H7 (cell line): ENCODE measurements at regions not wholly inside any gene's neighbourhood (a gene's known extent, or its start where the extent isn't known, plus 50 kb on each side); places are given as distances from the start of the nearest gene placed in this dataset.

ENCODE experiments used
- DNase-seq: peaks from one replicate; pipeline ENCODE4 v3.0.0; 2012
- H3K27me3 ChIP-seq: 2 replicates; pipeline ENCODE4 v1.6.0; 2011; ENCODE audit warnings: mild to moderate bottlenecking, low read length; ENCODE audit not compliant: control insufficient read depth, insufficient read depth
- H3K36me3 ChIP-seq: replicated peaks from 2 replicates; pipeline ENCODE4 v1.5.1; 2011; ENCODE audit warnings: low read length; ENCODE audit not compliant: control insufficient read depth, insufficient read depth
- H3K4me3 ChIP-seq: 2 replicates; pipeline ENCODE4 v1.5.1; 2011; ENCODE audit warnings: low read depth, mild to moderate bottlenecking, control low read depth, low read length, moderate library complexity; ENCODE audit not compliant: insufficient read depth

DNA sequence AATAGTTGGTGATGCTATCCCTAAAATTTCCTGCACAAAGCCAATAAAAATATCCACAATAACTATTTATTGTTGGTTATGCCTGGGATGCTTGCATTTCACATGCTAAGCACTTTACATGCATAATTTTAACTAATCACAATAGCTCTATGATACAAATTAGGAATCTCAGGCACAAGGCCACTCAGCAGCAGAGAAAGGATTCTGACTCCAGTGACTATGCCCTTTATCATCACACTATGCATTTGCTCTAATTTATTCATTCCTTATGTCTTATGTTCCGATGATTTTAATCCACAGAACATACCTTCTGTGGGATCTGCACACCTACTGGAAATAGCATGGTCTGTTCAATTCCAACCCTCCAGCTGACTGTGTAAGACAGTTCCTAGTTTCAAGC, 476.1 kb downstream of the TMEM232 start:
- Histone ChIP-seq H3K27me3 (no peaks in the 10 kb centered on the region), H3K4me3 (no peak overlapping the region), H3K36me3 (no peaks in the 10 kb centered on the region)
- DNase-seq: no peak

DNA sequence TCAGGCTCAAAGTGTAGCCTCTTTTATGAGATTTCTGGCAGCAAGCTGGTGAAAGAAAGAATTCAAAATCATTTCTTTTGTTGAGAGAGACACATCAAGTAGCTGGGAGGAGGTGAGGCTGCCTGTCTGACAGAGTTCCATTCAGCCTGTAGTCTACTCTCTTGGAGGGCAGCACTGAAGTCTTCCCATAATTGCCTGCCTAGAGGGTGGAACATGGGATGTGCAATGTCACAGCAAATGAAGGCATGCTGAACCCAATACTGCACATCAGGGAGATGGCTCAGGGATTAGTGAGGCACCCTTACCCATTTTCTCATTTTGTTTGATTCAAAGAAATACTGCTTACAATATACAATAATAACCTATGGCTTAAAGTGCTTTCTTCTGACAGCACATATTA, 475.7 kb downstream of the TMEM232 start:
- Histone ChIP-seq H3K27me3 (no peaks in the 10 kb centered on the region), H3K36me3 (no peaks in the 10 kb centered on the region), H3K4me3 (no peak overlapping the region)
- no peak for DNase-seq

DNA sequence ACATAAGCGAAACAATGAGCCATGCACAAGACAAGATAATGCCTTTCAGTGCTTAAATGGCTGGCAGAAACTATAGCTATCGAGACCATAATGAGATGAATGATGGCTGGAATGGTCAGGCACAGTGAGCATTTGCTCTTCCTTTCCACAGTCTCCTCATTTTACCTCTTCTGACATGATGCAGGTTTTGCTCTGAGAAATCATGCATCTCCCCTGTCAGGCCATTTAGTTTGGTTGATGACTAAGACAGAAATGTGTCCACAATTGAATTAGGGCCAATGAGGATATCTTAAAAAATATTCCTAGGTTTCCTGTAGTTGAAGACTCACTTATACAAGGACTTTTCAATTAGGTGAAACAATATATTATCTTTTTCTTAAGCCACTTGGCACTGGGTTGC, 475.1 kb downstream of the TMEM232 start:
- Histone ChIP-seq H3K36me3 (no peaks in the 10 kb centered on the region), H3K4me3 (no peak overlapping the region), H3K27me3 (no peaks in the 10 kb centered on the region)
- no peak for DNase-seq

DNA sequence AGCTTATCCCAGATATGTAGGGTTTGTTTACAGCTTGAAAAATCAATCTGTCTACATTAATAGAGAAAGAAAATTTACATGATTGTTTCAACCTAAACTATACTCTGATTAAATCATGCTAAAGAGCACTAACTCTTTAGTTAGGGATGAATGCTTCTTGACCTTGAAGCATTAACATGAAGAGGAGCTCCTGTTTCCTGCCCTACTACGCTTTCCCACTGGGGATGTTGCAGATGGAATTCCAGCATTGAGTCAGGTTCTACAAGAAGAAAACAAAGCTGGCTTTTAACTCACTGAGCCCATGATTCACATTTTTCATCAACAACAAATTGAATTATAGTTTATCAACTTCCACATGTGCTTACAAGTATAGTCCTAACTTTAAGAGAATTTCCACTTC, 471.3 kb downstream of the TMEM232 start:
- H3K4me3 ChIP-seq: no peak overlapping the region

DNA sequence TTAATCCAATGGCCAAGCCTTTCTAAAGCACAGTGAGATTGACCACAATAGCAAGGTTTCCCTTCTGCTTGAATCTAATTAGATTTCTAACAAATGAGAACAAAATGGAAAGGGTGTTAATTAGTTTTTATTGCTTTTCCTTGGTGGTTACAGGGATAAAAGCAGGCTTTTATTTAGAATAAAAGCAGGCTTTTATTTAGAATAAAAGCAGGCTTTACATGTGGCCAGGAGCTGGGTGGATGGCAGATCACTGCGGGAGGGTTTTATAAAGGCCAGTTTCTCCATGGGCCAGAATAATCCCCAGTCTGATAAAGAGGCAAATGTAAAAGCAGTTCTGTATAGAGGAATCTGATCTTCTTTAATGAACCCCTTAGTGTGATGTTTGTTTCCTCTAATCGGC, 470.2 kb downstream of the TMEM232 start:
- no peak overlapping the region for H3K4me3 ChIP-seq
- no peak for DNase-seq
- no peaks in the 10 kb centered on the region for H3K27me3 ChIP-seq
- H3K36me3 ChIP-seq: no peaks in the 10 kb centered on the region

More for the DNA sequence above, 471.3 kb downstream of the TMEM232 start:
- DNase-seq: peak; percentile 2
- H3K27me3 ChIP-seq: no peaks in the 10 kb centered on the region
- no peaks in the 10 kb centered on the region for H3K36me3 ChIP-seq

DNA sequence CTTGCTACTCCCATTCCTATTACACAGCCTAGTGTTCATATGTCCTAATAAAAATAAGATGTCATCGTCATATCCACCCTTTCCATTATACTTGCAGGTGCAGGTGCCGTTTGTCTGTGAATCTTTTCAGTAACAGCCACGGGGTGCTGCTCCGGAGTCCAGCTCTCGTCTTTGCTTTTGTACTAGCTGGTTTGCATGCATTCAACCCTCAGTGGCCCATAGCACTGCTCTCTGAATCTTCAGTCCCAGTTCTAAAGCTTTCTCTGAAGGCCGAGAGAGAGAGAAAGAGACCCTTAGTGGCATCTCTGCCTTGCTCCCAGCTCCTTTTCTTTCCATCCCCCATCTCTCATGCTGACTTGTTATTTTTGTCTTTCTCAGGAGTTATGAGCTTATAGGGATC, 468.5 kb downstream of the TMEM232 start:
- no peaks in the 10 kb centered on the region for H3K36me3 ChIP-seq
- H3K4me3 ChIP-seq: no peak overlapping the region
- DNase-seq: no peak
- no peaks in the 10 kb centered on the region for H3K27me3 ChIP-seq

DNA sequence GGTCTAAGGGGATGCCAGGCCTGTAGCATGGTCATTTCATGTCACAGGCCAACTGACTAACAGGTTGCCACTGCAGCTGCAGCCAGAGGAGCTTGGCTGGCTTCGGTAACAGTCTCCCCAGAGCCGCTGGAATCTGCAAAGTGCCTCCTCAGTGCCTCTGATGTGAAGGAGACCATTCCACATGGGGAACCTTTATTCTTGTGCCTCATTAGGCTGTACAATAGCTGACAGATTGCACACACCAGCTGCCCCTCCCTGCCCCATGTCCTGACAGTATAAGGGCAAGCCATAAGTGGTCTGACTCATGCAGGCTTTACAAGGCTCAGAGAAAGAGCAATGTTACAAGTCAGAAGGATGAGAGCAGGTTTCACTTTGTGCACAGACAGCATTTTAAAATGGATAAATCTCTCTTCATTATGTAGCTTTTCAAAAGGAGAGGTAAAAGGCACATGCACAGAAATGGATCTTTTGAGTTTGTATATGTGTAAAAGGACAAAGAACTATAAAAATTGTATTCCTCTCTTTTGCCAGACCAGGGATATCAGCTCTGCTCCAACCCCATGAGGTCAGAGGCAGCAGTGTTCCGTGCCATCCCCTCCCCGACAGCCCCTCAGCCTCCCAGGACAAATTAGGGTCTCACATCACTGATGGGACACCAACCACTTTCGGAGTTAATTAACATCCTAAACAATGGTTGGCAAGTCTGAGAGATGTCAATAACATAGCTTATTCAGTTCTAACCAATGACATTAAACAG, 467.8 kb downstream of the TMEM232 start:
- Histone ChIP-seq H3K36me3 (no peaks in the 10 kb centered on the region), H3K4me3 (no peak overlapping the region), H3K27me3 (no peaks in the 10 kb centered on the region)
- no peak for DNase-seq

DNA sequence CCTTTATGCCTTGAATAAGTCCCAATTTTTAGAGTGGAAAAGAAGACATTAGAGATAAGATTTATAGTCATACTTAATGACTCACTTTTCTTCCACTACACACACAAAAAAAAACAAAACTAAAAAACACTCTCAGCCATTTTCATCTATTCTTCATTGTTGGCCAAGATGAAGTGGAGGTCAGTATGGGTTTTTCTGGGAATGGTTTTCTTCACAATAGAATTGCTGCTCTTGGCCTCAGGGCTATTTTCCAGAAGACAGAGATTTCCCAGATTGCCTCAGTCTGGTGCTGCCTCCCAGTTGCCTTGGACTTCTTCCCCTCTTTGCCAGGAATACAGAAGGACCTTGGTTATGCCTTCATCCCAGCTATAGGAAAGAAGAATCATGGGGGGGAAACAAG, 463.7 kb downstream of the TMEM232 start:
- no peak for DNase-seq
- no peak overlapping the region for H3K4me3 ChIP-seq
- no peaks in the 10 kb centered on the region for H3K36me3 ChIP-seq
- H3K27me3 ChIP-seq: no peaks in the 10 kb centered on the region

DNA sequence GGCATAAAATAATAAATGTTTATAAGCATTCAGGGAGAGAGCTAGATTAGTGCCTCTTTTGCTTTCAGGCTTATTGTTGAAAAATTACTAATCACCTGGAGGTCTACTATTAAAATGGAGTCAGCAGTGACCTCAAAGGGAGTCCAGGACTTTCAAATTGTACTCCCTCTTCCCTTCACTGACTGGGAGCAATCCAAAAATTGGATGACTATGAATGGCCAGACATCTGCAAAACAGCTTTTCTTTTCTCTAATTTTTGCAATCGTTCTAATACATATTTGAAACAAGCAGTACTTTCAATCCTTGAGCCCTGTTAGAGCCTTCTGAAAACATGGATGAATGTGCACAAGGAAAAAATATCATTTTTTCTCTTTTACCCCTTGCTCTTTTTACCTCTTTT, 461.8 kb downstream of the TMEM232 start:
- Histone ChIP-seq H3K36me3 (no peaks in the 10 kb centered on the region), H3K4me3 (no peak overlapping the region), H3K27me3 (no peaks in the 10 kb centered on the region)
- DNase-seq: no peak

DNA sequence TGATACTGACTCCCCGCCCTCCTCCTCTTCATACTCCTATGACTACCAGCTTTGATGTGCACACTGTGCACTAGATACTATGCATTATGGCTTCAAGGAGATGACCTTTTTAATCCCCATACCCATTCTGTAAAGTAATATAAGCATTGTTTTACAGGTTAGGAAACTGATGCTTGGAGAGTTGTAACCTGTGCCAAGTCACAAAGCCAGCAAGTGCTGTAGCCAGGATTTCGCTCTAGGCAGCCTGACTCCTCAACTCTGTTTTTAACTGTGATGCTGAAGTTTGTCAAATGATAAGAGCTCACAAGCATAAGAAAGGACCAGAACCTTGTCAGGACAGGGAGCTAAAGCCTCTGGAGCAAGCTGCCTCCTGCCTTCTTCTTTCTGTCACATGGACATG, 461.3 kb downstream of the TMEM232 start:
- DNase-seq: no peak
- Histone ChIP-seq H3K36me3 (no peaks in the 10 kb centered on the region), H3K27me3 (no peaks in the 10 kb centered on the region), H3K4me3 (no peak overlapping the region)

DNA sequence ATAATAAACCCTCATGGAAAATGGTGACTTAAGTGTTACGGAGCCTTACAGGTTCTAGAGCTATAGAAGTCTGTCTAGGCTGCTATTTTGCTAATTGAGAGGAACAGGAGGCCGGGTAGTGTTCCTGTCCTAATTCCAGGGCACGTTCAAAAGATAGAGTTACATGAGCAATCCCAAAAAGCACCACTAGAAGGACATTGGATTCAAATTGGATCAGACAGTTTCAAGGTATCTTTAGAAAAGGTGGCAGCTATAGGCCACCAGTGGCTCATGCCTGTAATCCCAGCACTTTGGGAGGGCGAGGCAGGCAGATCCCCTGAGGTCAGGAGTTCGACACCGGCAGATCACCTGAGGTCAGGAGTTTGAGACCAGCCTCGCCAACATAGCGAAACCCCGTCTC, 458.8 kb downstream of the TMEM232 start:
- H3K4me3 ChIP-seq: no peak overlapping the region
- DNase-seq: no peak
- no peaks in the 10 kb centered on the region for H3K27me3 ChIP-seq
- H3K36me3 ChIP-seq: no peaks in the 10 kb centered on the region

DNA sequence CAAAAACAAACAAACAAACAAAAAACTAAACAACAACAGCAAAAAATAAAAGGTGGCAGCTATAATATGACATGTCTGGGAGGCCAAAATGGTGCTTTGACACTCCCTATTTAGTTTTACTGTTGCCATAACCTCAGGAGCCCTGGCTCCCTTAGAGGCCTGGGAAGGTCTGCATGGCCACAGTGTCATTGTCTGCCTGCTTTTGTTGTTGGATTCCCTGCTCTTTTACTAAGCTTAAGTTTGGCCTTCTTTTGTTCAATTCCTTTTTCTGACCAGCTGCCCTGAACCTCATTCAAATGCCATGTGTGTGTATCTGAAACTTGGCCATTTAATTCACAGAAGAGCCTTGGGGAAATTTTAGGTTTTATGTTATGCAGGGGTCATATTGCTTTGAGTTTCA, 458.2 kb downstream of the TMEM232 start:
- H3K27me3 ChIP-seq: no peaks in the 10 kb centered on the region
- no peak for DNase-seq
- H3K36me3 ChIP-seq: no peaks in the 10 kb centered on the region
- H3K4me3 ChIP-seq: no peak overlapping the region

DNA sequence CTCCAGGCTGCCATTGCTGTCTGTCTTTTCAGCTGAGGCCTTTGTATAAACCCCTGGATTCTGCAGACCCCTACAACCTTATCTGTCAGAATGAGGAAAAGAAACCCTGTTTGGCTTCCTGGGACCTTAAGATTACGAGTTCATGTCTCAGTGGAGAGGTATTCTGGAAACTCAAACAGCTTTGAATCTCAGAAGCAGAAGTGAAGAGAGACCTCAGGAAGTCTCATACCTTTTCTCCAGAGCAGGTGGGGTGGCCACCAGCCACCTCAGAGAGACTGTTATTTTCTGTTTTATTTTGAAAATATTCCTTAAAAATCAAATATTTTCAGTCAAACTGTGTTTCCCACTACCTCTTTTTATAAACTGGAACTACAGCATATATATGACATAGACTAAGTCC, 457.5 kb downstream of the TMEM232 start:
- H3K27me3 ChIP-seq: no peaks in the 10 kb centered on the region
- H3K36me3 ChIP-seq: no peaks in the 10 kb centered on the region
- DNase-seq: no peak
- no peak overlapping the region for H3K4me3 ChIP-seq

DNA sequence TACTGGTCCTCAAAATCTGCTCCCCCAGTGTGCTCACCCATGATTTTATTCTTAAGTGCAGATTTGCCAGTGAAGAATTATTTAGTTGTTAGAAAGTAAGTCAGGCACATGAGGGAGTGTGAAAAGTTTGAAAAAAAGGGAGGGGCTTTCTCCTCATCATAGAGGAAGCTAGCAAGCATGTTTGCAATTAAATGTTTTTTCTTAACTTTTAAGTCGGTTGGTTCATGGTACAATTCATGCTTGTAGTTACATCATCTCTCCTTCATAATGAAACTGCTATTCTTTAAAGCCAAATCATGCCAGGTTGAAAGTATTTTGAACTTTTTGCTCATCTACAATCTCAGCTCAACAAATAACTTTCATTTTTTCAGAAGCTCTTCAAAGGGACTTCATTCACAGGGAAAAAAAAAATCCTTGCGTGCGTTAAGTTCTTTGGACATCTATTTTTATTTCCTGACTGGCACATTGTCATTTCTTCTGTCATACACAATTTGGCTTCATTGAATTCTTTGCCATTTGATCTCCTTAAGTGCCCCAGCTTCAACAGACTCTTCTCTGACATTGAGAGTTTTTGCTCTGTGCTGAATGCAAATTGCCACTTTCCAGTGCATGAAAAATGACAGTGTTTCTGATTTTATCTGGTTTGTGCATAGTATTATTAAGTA, 456.9 kb downstream of the TMEM232 start:
- no peak for DNase-seq
- no peaks in the 10 kb centered on the region for H3K36me3 ChIP-seq
- H3K27me3 ChIP-seq: no peaks in the 10 kb centered on the region
- H3K4me3 ChIP-seq: no peak overlapping the region

DNA sequence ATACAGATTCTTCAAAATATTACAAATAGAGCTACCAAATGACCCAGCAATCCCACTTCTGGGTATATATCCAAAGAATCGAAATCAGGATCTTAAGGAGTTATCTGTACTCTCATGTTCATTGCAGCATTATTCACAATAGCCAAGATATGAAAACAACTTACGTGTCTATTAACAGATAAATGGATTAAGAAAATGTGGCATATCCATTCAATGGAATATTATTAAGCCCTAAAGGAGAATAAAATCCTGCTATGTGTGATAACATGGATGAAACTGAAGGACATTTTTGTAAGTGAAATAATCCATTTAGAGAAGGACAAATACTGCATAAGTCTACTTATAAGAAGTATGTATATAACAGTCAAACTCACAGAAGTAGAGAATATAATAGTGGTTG, 450.6 kb downstream of the TMEM232 start:
- Histone ChIP-seq H3K36me3 (no peaks in the 10 kb centered on the region), H3K4me3 (no peak overlapping the region), H3K27me3 (no peaks in the 10 kb centered on the region)
- no peak for DNase-seq
